ENCODE measurements at regions not wholly inside any gene's neighbourhood (a gene's known extent, or its start where the extent isn't known, plus 50 kb on each side); places are given as distances from the start of the nearest gene placed in this dataset.
A peak's percentile ranks its signal among the peaks of the same experiment; 100 is the strongest.

- no peak overlapping the region for H3K4me3 ChIP-seq (ENCODE audit: low read length)
- H3K36me3 ChIP-seq (ENCODE audit: insufficient read depth, low read length), result peaks cover 3% of the 10 kb centered on the region; the same call in 1 of the 2 replicates
- no peaks in the 10 kb centered on the region for H3K9me2 ChIP-seq (replicated peaks; ENCODE audit: insufficient read depth, low read length)
- H3K9ac ChIP-seq (ENCODE audit: low read length), result no peak overlapping the region
- peaks cover 5% of the 10 kb centered on the region; the same call in 1 of the 2 replicates for H3K9me3 ChIP-seq (ENCODE audit: low read length)
- DNase-seq, result no peak
- no peak overlapping the region for H2AFZ ChIP-seq (ENCODE audit: low read length)
- no peaks in the 10 kb centered on the region for H3K79me2 ChIP-seq (ENCODE audit: low read length)
- peaks cover 41% of the 10 kb centered on the region for H3K4me1 ChIP-seq (ENCODE audit: low read length)
- no peak overlapping the region for H3K4me2 ChIP-seq (ENCODE audit: low read depth, low read length, poor library complexity, severe bottlenecking)
- no peaks in the 10 kb centered on the region for H3K27me3 ChIP-seq (ENCODE audit: low read length)
- H4K20me1 ChIP-seq (ENCODE audit: insufficient read depth, low read depth, low read length), result no peaks in the 10 kb centered on the region
- no peak overlapping the region for H3K27ac ChIP-seq (ENCODE audit: low read length)
Measured at GRCh38 chr20:20783450-20783849, 71.0 kb upstream of the RALGAPA2 start.

- H2AFZ ChIP-seq (ENCODE audit: low read length), result no peak overlapping the region
- no peak overlapping the region for H3K27ac ChIP-seq (ENCODE audit: low read length)
- H3K79me2 ChIP-seq (ENCODE audit: low read length), result no peaks in the 10 kb centered on the region
- no peak overlapping the region for H3K4me3 ChIP-seq (ENCODE audit: low read length)
- peaks cover 3% of the 10 kb centered on the region; the same call in 1 of the 2 replicates for H3K36me3 ChIP-seq (ENCODE audit: insufficient read depth, low read length)
- no peak overlapping the region for H3K9ac ChIP-seq (ENCODE audit: low read length)
- H3K9me3 ChIP-seq (ENCODE audit: low read length), result peaks cover 5% of the 10 kb centered on the region; the same call in 1 of the 2 replicates
- H3K27me3 ChIP-seq (ENCODE audit: low read length), result no peaks in the 10 kb centered on the region
- no peak overlapping the region for H3K4me2 ChIP-seq (ENCODE audit: low read depth, low read length, poor library complexity, severe bottlenecking)
- peaks cover 41% of the 10 kb centered on the region for H3K4me1 ChIP-seq (ENCODE audit: low read length)
- no peaks in the 10 kb centered on the region for H3K9me2 ChIP-seq (replicated peaks; ENCODE audit: insufficient read depth, low read length)
- DNase-seq, result no peak
- H4K20me1 ChIP-seq (ENCODE audit: insufficient read depth, low read depth, low read length), result no peaks in the 10 kb centered on the region
Measured at GRCh38 chr20:20782755-20783154, 70.3 kb upstream of the RALGAPA2 start.

GRCh38 chr20:20782231-20782630 lies 69.8 kb upstream of the RALGAPA2 start:
- Histone ChIP-seq H3K4me3 (ENCODE audit: low read length) (no peak overlapping the region), H4K20me1 (ENCODE audit: insufficient read depth, low read depth, low read length) (no peaks in the 10 kb centered on the region), H3K36me3 (ENCODE audit: insufficient read depth, low read length) (peaks cover 3% of the 10 kb centered on the region; the same call in 1 of the 2 replicates), H3K4me1 (ENCODE audit: low read length) (peaks cover 41% of the 10 kb centered on the region), H3K27ac (ENCODE audit: low read length) (no peak overlapping the region), H3K9me3 (ENCODE audit: low read length) (peaks cover 4% of the 10 kb centered on the region; the same call in 1 of the 2 replicates), H3K9ac (ENCODE audit: low read length) (no peak overlapping the region), H3K27me3 (ENCODE audit: low read length) (no peaks in the 10 kb centered on the region), H3K4me2 (ENCODE audit: low read depth, low read length, poor library complexity, severe bottlenecking) (no peak overlapping the region), H3K9me2 (replicated peaks; ENCODE audit: insufficient read depth, low read length) (no peaks in the 10 kb centered on the region), H3K79me2 (ENCODE audit: low read length) (no peaks in the 10 kb centered on the region), H2AFZ (ENCODE audit: low read length) (no peak overlapping the region)
- no peak for DNase-seq

GRCh38 chr20:20781029-20781428 lies 68.6 kb upstream of the RALGAPA2 start:
- Histone ChIP-seq H3K79me2 (ENCODE audit: low read length) (no peaks in the 10 kb centered on the region), H2AFZ (ENCODE audit: low read length) (peak overlapping the region; percentile 94), H3K4me2 (ENCODE audit: low read depth, low read length, poor library complexity, severe bottlenecking) (peak overlapping the region; percentile 70), H4K20me1 (ENCODE audit: insufficient read depth, low read depth, low read length) (no peaks in the 10 kb centered on the region), H3K36me3 (ENCODE audit: insufficient read depth, low read length) (no peaks in the 10 kb centered on the region), H3K9me3 (ENCODE audit: low read length) (no peaks in the 10 kb centered on the region), H3K4me3 (ENCODE audit: low read length) (peak overlapping the region; percentile 36), H3K9ac (ENCODE audit: low read length) (peak overlapping the region; percentile 61), H3K27me3 (ENCODE audit: low read length) (no peaks in the 10 kb centered on the region), H3K4me1 (ENCODE audit: low read length) (peaks cover 31% of the 10 kb centered on the region), H3K9me2 (replicated peaks; ENCODE audit: insufficient read depth, low read length) (no peaks in the 10 kb centered on the region), H3K27ac (ENCODE audit: low read length) (peak overlapping the region; percentile 80)
- no peak for DNase-seq

GRCh38 chr20:20780127-20780824 lies 67.8 kb upstream of the RALGAPA2 start:
- peak; percentile 97 for DNase-seq
- peak overlapping the region; percentile 36 for H3K4me3 ChIP-seq (ENCODE audit: low read length)
- no peaks in the 10 kb centered on the region for H3K36me3 ChIP-seq (ENCODE audit: insufficient read depth, low read length)
- peak overlapping the region; percentile 61 for H3K9ac ChIP-seq (ENCODE audit: low read length)
- H3K4me2 ChIP-seq (ENCODE audit: low read depth, low read length, poor library complexity, severe bottlenecking), result peak overlapping the region; percentile 70
- no peaks in the 10 kb centered on the region for H3K27me3 ChIP-seq (ENCODE audit: low read length)
- H3K79me2 ChIP-seq (ENCODE audit: low read length), result no peaks in the 10 kb centered on the region
- no peaks in the 10 kb centered on the region for H3K9me3 ChIP-seq (ENCODE audit: low read length)
- peaks cover 28% of the 10 kb centered on the region for H3K4me1 ChIP-seq (ENCODE audit: low read length)
- H3K27ac ChIP-seq (ENCODE audit: low read length), result peak overlapping the region; percentile 80
- H4K20me1 ChIP-seq (ENCODE audit: insufficient read depth, low read depth, low read length), result no peaks in the 10 kb centered on the region
- H3K9me2 ChIP-seq (replicated peaks; ENCODE audit: insufficient read depth, low read length), result no peaks in the 10 kb centered on the region
- H2AFZ ChIP-seq (ENCODE audit: low read length), result peak overlapping the region; percentile 94

- no peak overlapping the region for H3K4me3 ChIP-seq (ENCODE audit: low read length)
- no peaks in the 10 kb centered on the region for H3K79me2 ChIP-seq (ENCODE audit: low read length)
- no peaks in the 10 kb centered on the region for H3K9me2 ChIP-seq (replicated peaks; ENCODE audit: insufficient read depth, low read length)
- H3K27ac ChIP-seq (ENCODE audit: low read length), result no peak overlapping the region
- H3K27me3 ChIP-seq (ENCODE audit: low read length), result no peaks in the 10 kb centered on the region
- H3K36me3 ChIP-seq (ENCODE audit: insufficient read depth, low read length), result no peaks in the 10 kb centered on the region
- H3K4me2 ChIP-seq (ENCODE audit: low read depth, low read length, poor library complexity, severe bottlenecking), result no peak overlapping the region
- H3K9me3 ChIP-seq (ENCODE audit: low read length), result no peaks in the 10 kb centered on the region
- no peaks in the 10 kb centered on the region for H4K20me1 ChIP-seq (ENCODE audit: insufficient read depth, low read depth, low read length)
- peaks cover 25% of the 10 kb centered on the region for H3K4me1 ChIP-seq (ENCODE audit: low read length)
- no peak overlapping the region for H2AFZ ChIP-seq (ENCODE audit: low read length)
- DNase-seq, result no peak
- no peak overlapping the region for H3K9ac ChIP-seq (ENCODE audit: low read length)
Measured at GRCh38 chr20:20778676-20779075, 66.2 kb upstream of the RALGAPA2 start.

- no peaks in the 10 kb centered on the region for H3K4me1 ChIP-seq (ENCODE audit: low read length)
- H3K9me3 ChIP-seq (ENCODE audit: low read length), result no peaks in the 10 kb centered on the region
- H2AFZ ChIP-seq (ENCODE audit: low read length), result no peak overlapping the region
- no peak overlapping the region for H3K4me2 ChIP-seq (ENCODE audit: low read depth, low read length, poor library complexity, severe bottlenecking)
- H3K79me2 ChIP-seq (ENCODE audit: low read length), result no peaks in the 10 kb centered on the region
- H3K9ac ChIP-seq (ENCODE audit: low read length), result no peak overlapping the region
- H3K27me3 ChIP-seq (ENCODE audit: low read length), result no peaks in the 10 kb centered on the region
- H3K36me3 ChIP-seq (ENCODE audit: insufficient read depth, low read length), result no peaks in the 10 kb centered on the region
- H4K20me1 ChIP-seq (ENCODE audit: insufficient read depth, low read depth, low read length), result no peaks in the 10 kb centered on the region
- no peak overlapping the region for H3K4me3 ChIP-seq (ENCODE audit: low read length)
- DNase-seq, result no peak
- no peak overlapping the region for H3K27ac ChIP-seq (ENCODE audit: low read length)
- H3K9me2 ChIP-seq (replicated peaks; ENCODE audit: insufficient read depth, low read length), result no peaks in the 10 kb centered on the region
Measured at GRCh38 chr20:20772497-20773085, 60.1 kb upstream of the RALGAPA2 start.

GRCh38 chr20:20768202-20768815 lies 55.9 kb upstream of the RALGAPA2 start:
- no peaks in the 10 kb centered on the region for H3K27me3 ChIP-seq (ENCODE audit: low read length)
- no peaks in the 10 kb centered on the region for H3K9me3 ChIP-seq (ENCODE audit: low read length)
- no peak overlapping the region for H3K27ac ChIP-seq (ENCODE audit: low read length)
- no peaks in the 10 kb centered on the region for H3K9me2 ChIP-seq (replicated peaks; ENCODE audit: insufficient read depth, low read length)
- no peaks in the 10 kb centered on the region for H3K4me1 ChIP-seq (ENCODE audit: low read length)
- H3K4me3 ChIP-seq (ENCODE audit: low read length), result no peak overlapping the region
- no peak overlapping the region for H2AFZ ChIP-seq (ENCODE audit: low read length)
- no peaks in the 10 kb centered on the region for H4K20me1 ChIP-seq (ENCODE audit: insufficient read depth, low read depth, low read length)
- H3K79me2 ChIP-seq (ENCODE audit: low read length), result no peaks in the 10 kb centered on the region
- H3K9ac ChIP-seq (ENCODE audit: low read length), result no peak overlapping the region
- no peaks in the 10 kb centered on the region for H3K36me3 ChIP-seq (ENCODE audit: insufficient read depth, low read length)
- no peak overlapping the region for H3K4me2 ChIP-seq (ENCODE audit: low read depth, low read length, poor library complexity, severe bottlenecking)
- no peak for DNase-seq

All from Karpas-422 (cell line).